ENCODE measurements at regions not wholly inside any gene's neighbourhood (a gene's known extent, or its start where the extent isn't known, plus 50 kb on each side); places are given as distances from the start of the nearest gene placed in this dataset.

GRCh38 chr5:148909040-148909439, 82.6 kb downstream of the ADRB2 start (continued):
- TF ChIP-seq ZNF580 (tag by site-specific recombination; IDR thresholded peaks at IDR 0.05) = no peak
- TF ChIP-seq HOXA7 (CRISPR knock-in tag; IDR thresholded peaks at IDR 0.05; ENCODE audit: borderline replicate concordance) = no peak
- TF ChIP-seq SP7 (tag by site-specific recombination; IDR thresholded peaks at IDR 0.05) = no peak

- TF ChIP-seq KLF1 (tag by site-specific recombination; IDR thresholded peaks at IDR 0.05) (peak; percentile 46; the same call in 1 of the 2 replicates), ZNF510 (tag by site-specific recombination; IDR thresholded peaks at IDR 0.05; ENCODE audit: insufficient replicate concordance) (no peak), ATF2 (tag by site-specific recombination; IDR thresholded peaks at IDR 0.05; ENCODE audit: low read depth) (no peak), ZNF544 (tag by site-specific recombination; IDR thresholded peaks at IDR 0.05) (no peak), ZNF529 (tag by site-specific recombination; IDR thresholded peaks at IDR 0.05; ENCODE audit: insufficient replicate concordance) (no peak), ZNF18 (tag by site-specific recombination; IDR thresholded peaks at IDR 0.05) (no peak)
- no peaks in the 10 kb centered on the region for H3K36me3 ChIP-seq (ENCODE audit: control insufficient read depth in 2 of 2, insufficient read depth in 1 of 2, low read length in 2 of 2)
- ChIA-PET POLR2A (no interaction called here), CTCF (interaction anchor here (0.5 to 0.6 kb wide), 2 partner anchors 126 to 135 kb away, joined by 3 read pairs; no protein-coding TSS in a partner anchor)
- no peaks in the 10 kb centered on the region for H3K4me1 ChIP-seq (ENCODE audit: control insufficient read depth, insufficient read depth, low read length)
- H3K9me3 ChIP-seq (ENCODE audit: control insufficient read depth, insufficient read depth, low read depth, low read length) = no peaks in the 10 kb centered on the region
- H3K4me3 ChIP-seq (ENCODE audit: low read depth, low read length) = no peak overlapping the region
- no peak overlapping the region for H3K27ac ChIP-seq (ENCODE audit: extremely low read depth, low read depth, low read length)
Observed at GRCh38 chr5:148909766-148910165, 83.4 kb downstream of the ADRB2 start.

GRCh38 chr5:148910216-148910615, 83.8 kb downstream of the ADRB2 start:
- no peaks in the 10 kb centered on the region for H3K4me1 ChIP-seq (ENCODE audit: control insufficient read depth, insufficient read depth, low read length)
- no peak overlapping the region for H3K27ac ChIP-seq (ENCODE audit: extremely low read depth, low read depth, low read length)
- H3K36me3 ChIP-seq (ENCODE audit: control insufficient read depth in 2 of 2, insufficient read depth in 1 of 2, low read length in 2 of 2) = no peaks in the 10 kb centered on the region
- no peaks in the 10 kb centered on the region for H3K9me3 ChIP-seq (ENCODE audit: control insufficient read depth, insufficient read depth, low read depth, low read length)
- no peak for TF ChIP-seq ZFP37 (tag by site-specific recombination; IDR thresholded peaks at IDR 0.05)
- TF ChIP-seq ZNF629 (tag by site-specific recombination; IDR thresholded peaks at IDR 0.05) = no peak
- no peak for TF ChIP-seq ZNF19 (tag by site-specific recombination; IDR thresholded peaks at IDR 0.05; ENCODE audit: low read depth)
- TF ChIP-seq ZNF423 (tag by site-specific recombination; IDR thresholded peaks at IDR 0.05) = no peak
- no peak for TF ChIP-seq ZXDB (tag by site-specific recombination; IDR thresholded peaks at IDR 0.05)
- TF ChIP-seq ZSCAN18 (tag by site-specific recombination; IDR thresholded peaks at IDR 0.05) = no peak
- no peak for TF ChIP-seq ZNF175 (tag by site-specific recombination; IDR thresholded peaks at IDR 0.05)
- CTCF ChIA-PET = interaction anchor here (0.6 to 5.0 kb wide), 3 partner anchors 34 to 125 kb away, joined by 3 to 27 read pairs (median 3); no protein-coding TSS in a partner anchor
- POLR2A ChIA-PET = no interaction called here
- no peak overlapping the region for H3K4me3 ChIP-seq (ENCODE audit: low read depth, low read length)

Measured in HEK293 (cell line).